GM12864 (cell line): ENCODE measurements at regions not wholly inside any gene's neighbourhood (a gene's known extent, or its start where the extent isn't known, plus 50 kb on each side); places are given as distances from the start of the nearest gene placed in this dataset.

Experiments
- DNase-seq: peaks from one replicate; pipeline ENCODE4 v3.0.0-alpha.2; 2011; ENCODE audit warnings: low read depth
- H3K4me3 ChIP-seq: 2 replicates; pipeline ENCODE4 v1.5.1; 2011; ENCODE audit warnings: mild to moderate bottlenecking, low read depth, low read length, control low read depth
- TF ChIP-seq, protein P1 (sequence below): IDR thresholded peaks from 2 replicates; pipeline ENCODE4 v1.5.1; 2011; ENCODE audit warnings: low read depth, mild to moderate bottlenecking, moderate library complexity, low read length, control low read depth, inconsistent platforms; ENCODE audit errors: missing control alignments

DNA sequence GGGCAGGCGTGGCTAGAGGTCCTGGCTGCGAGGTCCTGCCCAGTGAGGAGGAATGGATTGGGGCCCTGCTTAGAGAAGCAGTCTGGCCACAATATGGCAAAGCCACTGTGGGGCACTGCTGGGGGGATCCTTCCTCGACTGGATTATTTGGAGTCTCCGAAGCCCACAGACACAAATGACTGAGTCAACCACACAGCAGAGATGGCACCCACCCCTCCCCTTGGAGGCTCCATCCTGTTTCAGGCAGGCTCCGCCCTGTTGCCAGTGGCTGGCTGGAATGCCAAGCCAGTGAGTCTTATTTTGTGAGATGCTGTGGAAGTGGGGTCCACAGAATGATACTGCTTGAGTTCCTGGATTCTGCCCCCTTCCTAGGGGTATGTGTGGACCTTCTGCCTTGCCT, 363.9 kb downstream of the PPP1R2C start:
- TF ChIP-seq, protein P1, sequence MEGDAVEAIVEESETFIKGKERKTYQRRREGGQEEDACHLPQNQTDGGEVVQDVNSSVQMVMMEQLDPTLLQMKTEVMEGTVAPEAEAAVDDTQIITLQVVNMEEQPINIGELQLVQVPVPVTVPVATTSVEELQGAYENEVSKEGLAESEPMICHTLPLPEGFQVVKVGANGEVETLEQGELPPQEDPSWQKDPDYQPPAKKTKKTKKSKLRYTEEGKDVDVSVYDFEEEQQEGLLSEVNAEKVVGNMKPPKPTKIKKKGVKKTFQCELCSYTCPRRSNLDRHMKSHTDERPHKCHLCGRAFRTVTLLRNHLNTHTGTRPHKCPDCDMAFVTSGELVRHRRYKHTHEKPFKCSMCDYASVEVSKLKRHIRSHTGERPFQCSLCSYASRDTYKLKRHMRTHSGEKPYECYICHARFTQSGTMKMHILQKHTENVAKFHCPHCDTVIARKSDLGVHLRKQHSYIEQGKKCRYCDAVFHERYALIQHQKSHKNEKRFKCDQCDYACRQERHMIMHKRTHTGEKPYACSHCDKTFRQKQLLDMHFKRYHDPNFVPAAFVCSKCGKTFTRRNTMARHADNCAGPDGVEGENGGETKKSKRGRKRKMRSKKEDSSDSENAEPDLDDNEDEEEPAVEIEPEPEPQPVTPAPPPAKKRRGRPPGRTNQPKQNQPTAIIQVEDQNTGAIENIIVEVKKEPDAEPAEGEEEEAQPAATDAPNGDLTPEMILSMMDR: no peak
- no peak overlapping the region for H3K4me3 ChIP-seq
- no peak for DNase-seq

GRCh38 chrX:42399632-42400024, 378.3 kb downstream of the PPP1R2C start:
- no peak for DNase-seq

DNA sequence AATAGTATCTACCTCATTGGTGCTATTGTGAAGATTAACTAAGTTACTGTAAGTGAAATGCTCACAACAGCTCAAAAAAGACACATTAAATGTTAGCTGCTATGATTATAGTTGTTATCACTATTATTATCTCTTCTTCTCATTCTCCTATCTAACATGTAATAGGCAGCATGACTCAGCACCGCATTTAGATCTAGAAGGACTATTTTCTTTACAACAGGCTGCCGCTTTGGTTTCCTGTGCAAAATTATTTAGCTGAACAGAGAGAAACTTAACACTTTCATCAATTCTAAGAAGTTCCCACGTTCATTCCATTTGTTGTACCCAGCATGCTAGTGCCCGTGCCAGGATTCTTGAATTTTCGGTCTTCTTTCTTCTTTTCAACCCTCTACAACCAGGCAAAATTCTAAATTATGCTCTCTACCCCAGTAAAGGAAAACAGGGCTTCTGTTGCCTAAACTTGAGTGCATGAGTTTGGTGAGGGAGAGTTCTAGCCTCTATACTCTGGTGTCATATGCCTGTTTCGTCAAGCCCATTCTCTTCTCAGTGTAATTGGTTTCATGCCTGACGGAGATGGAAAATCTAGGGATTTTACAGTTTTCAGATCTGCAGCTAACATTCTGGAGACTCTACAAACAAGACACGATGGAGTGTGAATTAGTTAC, 378.9 kb downstream of the PPP1R2C start:
- no peak for DNase-seq
- no peak overlapping the region for H3K4me3 ChIP-seq
- TF ChIP-seq, protein P1: no peak

More at GRCh38 chrX:42399632-42400024, 378.3 kb downstream of the PPP1R2C start:
- TF ChIP-seq, protein P1: no peak
- no peak overlapping the region for H3K4me3 ChIP-seq

- TF ChIP-seq, protein P1: no peak
- DNase-seq: no peak
- H3K4me3 ChIP-seq: no peak overlapping the region
Measured at GRCh38 chrX:42396136-42396535, 381.8 kb downstream of the PPP1R2C start.

DNA sequence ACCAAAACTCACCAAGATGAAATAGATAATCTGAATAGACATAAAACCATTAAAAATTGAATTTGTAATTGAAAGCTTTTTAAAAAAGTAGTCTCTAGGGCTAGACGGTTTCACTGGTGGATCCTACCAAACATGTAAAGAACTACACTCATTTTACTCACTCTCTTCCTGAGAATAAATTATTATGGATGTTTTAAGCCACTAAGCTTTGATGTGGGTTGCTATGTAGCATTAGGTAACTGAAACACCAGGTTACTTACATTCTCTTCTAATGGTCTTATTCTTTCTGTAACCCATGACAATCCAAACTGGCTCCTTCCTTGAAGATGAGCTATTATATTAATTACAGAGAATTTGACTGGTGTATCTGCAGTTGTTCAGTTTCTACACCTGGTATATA, 385.1 kb downstream of the PPP1R2C start:
- DNase-seq: no peak
- TF ChIP-seq, protein P1: no peak
- no peak overlapping the region for H3K4me3 ChIP-seq

DNA sequence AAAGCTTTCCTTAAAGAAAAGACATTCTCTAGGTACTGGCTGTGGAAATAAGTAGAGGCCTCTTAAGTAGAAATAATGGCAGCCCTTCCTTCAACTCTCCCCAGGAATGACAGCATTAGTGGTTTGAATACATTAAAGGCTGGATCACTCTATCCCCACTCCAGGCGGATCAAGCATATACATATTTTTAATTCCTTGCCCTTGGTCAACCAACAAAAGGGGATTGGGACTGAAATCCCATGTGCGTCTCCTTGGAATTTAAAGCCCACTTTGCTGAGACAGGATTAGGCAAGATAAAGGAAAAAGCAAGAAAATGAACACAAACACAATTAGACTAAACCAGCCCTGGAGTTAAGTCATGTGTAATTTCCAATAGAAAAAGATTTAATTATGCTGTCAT, 391.3 kb downstream of the PPP1R2C start:
- H3K4me3 ChIP-seq: no peak overlapping the region
- TF ChIP-seq, protein P1: no peak
- DNase-seq: no peak

GRCh38 chrX:42385730-42386129, 392.2 kb downstream of the PPP1R2C start:
- TF ChIP-seq, protein P1: no peak
- H3K4me3 ChIP-seq: no peak overlapping the region
- DNase-seq: no peak
